ENCODE measurements at regions not wholly inside any gene's neighbourhood (a gene's known extent, or its start where the extent isn't known, plus 50 kb on each side); places are given as distances from the start of the nearest gene placed in this dataset.

DNA sequence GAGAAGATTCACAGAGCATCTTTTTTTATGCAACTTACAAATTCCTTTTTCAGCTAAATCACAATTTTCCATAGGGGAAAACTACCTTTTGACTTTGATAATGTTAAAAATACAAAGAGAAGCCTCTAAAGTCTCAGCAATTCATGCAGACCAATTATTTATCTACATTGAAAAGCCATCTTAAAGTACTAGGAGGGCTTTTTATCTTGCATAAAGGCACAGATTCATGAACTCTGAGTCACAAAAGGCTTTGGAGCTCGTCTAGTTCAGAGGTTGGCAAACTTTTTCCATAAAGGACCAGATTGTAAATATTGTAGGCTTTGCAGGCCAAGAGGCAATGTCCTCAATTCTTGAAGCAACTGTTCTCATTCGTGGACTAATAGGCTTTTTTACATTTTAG, 210.4 kb upstream of the HDX start:
- WGBS (ENCODE audit: low lambda C conversion rate) = 0% methylated on average over 2 of the region's 2 CpGs
- DNase-seq = no peak

More for the DNA sequence above, 210.4 kb upstream of the HDX start:
- no peaks in the 10 kb centered on the region for H3K27me3 ChIP-seq (ENCODE audit: insufficient read depth)
- H4K20me1 ChIP-seq (ENCODE audit: insufficient read depth) = no peaks in the 10 kb centered on the region
- H3K36me3 ChIP-seq (replicated peaks in 1 of 2; ENCODE audit: control insufficient read depth in 1 of 2, insufficient read depth in 2 of 2, low read length in 1 of 2) = no peaks in the 10 kb centered on the region
- no peak for TF ChIP-seq TAF1 (IDR thresholded peaks at IDR 0.05; ENCODE audit: borderline replicate concordance, low read depth, low read length)
- no peak for TF ChIP-seq YY1 (IDR thresholded peaks at IDR 0.05; ENCODE audit: low read depth)
- no peak for TF ChIP-seq SIN3A (IDR thresholded peaks at IDR 0.05; ENCODE audit: borderline replicate concordance, low read depth, low read length)
- no peak for TF ChIP-seq ELF1 (IDR thresholded peaks at IDR 0.05)
- TF ChIP-seq TEAD4 (IDR thresholded peaks at IDR 0.05; ENCODE audit: borderline replicate concordance, insufficient read depth) = no peak
- TF ChIP-seq NFIC (IDR thresholded peaks at IDR 0.05; ENCODE audit: borderline replicate concordance) = no peak
- TF ChIP-seq MEF2A (IDR thresholded peaks at IDR 0.05; ENCODE audit: borderline replicate concordance, low read depth) = no peak
- TF ChIP-seq POLR2AphosphoS5 (IDR thresholded peaks at IDR 0.05; ENCODE audit: low read depth, low read length) = no peak
- no peak for TF ChIP-seq PBX3 (IDR thresholded peaks at IDR 0.05)
- no peak for TF ChIP-seq USF1 (IDR thresholded peaks at IDR 0.05; ENCODE audit: borderline replicate concordance, low read depth)
- no peak for TF ChIP-seq RAD21 (IDR thresholded peaks at IDR 0.05; ENCODE audit: low read length)
- TF ChIP-seq FOXJ3 (CRISPR knock-in tag; IDR thresholded peaks at IDR 0.05) = no peak
- TF ChIP-seq EZH2phosphoT487 (IDR thresholded peaks at IDR 0.05; ENCODE audit: borderline replicate concordance, low read depth) = no peak
- no peak for TF ChIP-seq CTCF (IDR thresholded peaks at IDR 0.05)
- no peak for TF ChIP-seq MAX (IDR thresholded peaks at IDR 0.05; ENCODE audit: low read depth)
- no peak for TF ChIP-seq TCF12 (IDR thresholded peaks at IDR 0.05)
- no peak for TF ChIP-seq EP300 (IDR thresholded peaks at IDR 0.05; ENCODE audit: borderline replicate concordance in 1 of 2, low read depth in 1 of 2, low read length in 1 of 2)
- no peak overlapping the region for H3K4me3 ChIP-seq (ENCODE audit: low read depth in 2 of 2, low read length in 1 of 2)
- no peak overlapping the region for H3K27ac ChIP-seq (ENCODE audit: low read depth in 2 of 2, low read length in 1 of 2)
- no peaks in the 10 kb centered on the region for H3K4me1 ChIP-seq (ENCODE audit: control insufficient read depth in 1 of 2, insufficient read depth in 2 of 2, low read depth in 1 of 2, low read length in 1 of 2)
- H3K9me3 ChIP-seq = no peaks in the 10 kb centered on the region
- CTCF ChIA-PET = no interaction called here
- POLR2A ChIA-PET = no interaction called here
- no peaks in the 10 kb centered on the region for H3K79me2 ChIP-seq (ENCODE audit: insufficient read depth)
- H2AFZ ChIP-seq (ENCODE audit: low read depth) = no peak overlapping the region
- no peaks in the 10 kb centered on the region for H3F3A ChIP-seq (replicated peaks; ENCODE audit: insufficient read depth)
- H3K9ac ChIP-seq = no peak overlapping the region
- no peaks in the 10 kb centered on the region for H3K9me2 ChIP-seq
- no peak overlapping the region for H3K4me2 ChIP-seq
